ENCODE measurements at regions not wholly inside any gene's neighbourhood (a gene's known extent, or its start where the extent isn't known, plus 50 kb on each side); places are given as distances from the start of the nearest gene placed in this dataset.
A peak's percentile ranks its signal among the peaks of the same experiment; 100 is the strongest.

GRCh38 chr21:15549671-15550070 lies 180.1 kb upstream of the USP25 start:
- no peaks in the 10 kb centered on the region for H4K20me1 ChIP-seq (ENCODE audit: insufficient read depth, low read length)
- in situ Hi-C loops (cut with MboI; ENCODE audit: low sequenced_read_pairs) = no loop called here
- intact Hi-C loops (cut with micrococcal nuclease) = no loop called here
- no peak overlapping the region for H3K4me2 ChIP-seq (ENCODE audit: low read depth, low read length)
- no peak for TF ChIP-seq MXI1 (IDR thresholded peaks at IDR 0.05; ENCODE audit: borderline replicate concordance, low read depth, low read length)
- TF ChIP-seq, protein P1, sequence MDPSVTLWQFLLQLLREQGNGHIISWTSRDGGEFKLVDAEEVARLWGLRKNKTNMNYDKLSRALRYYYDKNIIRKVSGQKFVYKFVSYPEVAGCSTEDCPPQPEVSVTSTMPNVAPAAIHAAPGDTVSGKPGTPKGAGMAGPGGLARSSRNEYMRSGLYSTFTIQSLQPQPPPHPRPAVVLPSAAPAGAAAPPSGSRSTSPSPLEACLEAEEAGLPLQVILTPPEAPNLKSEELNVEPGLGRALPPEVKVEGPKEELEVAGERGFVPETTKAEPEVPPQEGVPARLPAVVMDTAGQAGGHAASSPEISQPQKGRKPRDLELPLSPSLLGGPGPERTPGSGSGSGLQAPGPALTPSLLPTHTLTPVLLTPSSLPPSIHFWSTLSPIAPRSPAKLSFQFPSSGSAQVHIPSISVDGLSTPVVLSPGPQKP (IDR thresholded peaks at IDR 0.05; ENCODE audit: borderline replicate concordance, low read depth, low read length) = no peak
- no peak for TF ChIP-seq RFX5 (IDR thresholded peaks at IDR 0.05; ENCODE audit: low read depth, low read length)
- no peak for TF ChIP-seq RAD21 (IDR thresholded peaks at IDR 0.05; ENCODE audit: low read length)
- TF ChIP-seq NFE2L2 (IDR thresholded peaks at IDR 0.05; ENCODE audit: low read depth, low read length) = no peak
- TF ChIP-seq, protein P2, sequence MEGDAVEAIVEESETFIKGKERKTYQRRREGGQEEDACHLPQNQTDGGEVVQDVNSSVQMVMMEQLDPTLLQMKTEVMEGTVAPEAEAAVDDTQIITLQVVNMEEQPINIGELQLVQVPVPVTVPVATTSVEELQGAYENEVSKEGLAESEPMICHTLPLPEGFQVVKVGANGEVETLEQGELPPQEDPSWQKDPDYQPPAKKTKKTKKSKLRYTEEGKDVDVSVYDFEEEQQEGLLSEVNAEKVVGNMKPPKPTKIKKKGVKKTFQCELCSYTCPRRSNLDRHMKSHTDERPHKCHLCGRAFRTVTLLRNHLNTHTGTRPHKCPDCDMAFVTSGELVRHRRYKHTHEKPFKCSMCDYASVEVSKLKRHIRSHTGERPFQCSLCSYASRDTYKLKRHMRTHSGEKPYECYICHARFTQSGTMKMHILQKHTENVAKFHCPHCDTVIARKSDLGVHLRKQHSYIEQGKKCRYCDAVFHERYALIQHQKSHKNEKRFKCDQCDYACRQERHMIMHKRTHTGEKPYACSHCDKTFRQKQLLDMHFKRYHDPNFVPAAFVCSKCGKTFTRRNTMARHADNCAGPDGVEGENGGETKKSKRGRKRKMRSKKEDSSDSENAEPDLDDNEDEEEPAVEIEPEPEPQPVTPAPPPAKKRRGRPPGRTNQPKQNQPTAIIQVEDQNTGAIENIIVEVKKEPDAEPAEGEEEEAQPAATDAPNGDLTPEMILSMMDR (conservative IDR thresholded peaks at IDR 0.05; ENCODE audit: low read depth, low read length) = no peak
- no peak for TF ChIP-seq SMC3 (IDR thresholded peaks at IDR 0.05; ENCODE audit: low read depth, low read length)
- TF ChIP-seq MAFK (IDR thresholded peaks at IDR 0.05; ENCODE audit: low read depth, low read length) = no peak
- TF ChIP-seq RCOR1 (IDR thresholded peaks at IDR 0.05; ENCODE audit: insufficient replicate concordance, low read length) = no peak
- no peak for TF ChIP-seq USF2 (IDR thresholded peaks at IDR 0.05; ENCODE audit: low read depth, low read length)
- no peak overlapping the region for H3K56ac ChIP-seq (ENCODE audit: extremely low read depth, insufficient read depth, low read length)
- H3K79me1 ChIP-seq (ENCODE audit: low read depth in 1 of 2, low read length in 2 of 2) = no peaks in the 10 kb centered on the region
- H3K23ac ChIP-seq (ENCODE audit: low read depth, low read length) = no peak overlapping the region
- dilution Hi-C loops (cut with HindIII; ENCODE audit: low sequenced_read_pairs, unreplicated experiment) = no loop called here
- no peak overlapping the region for H2BK20ac ChIP-seq (ENCODE audit: low read depth, low read length)
- no peak overlapping the region for H3K9ac ChIP-seq (ENCODE audit: low read depth, low read length)
- H4K8ac ChIP-seq (ENCODE audit: low read depth in 2 of 2, low read length in 2 of 2) = no peak overlapping the region
- H3K18ac ChIP-seq (ENCODE audit: low read depth, low read length) = no peak overlapping the region
- BruUV-seq (replicated peaks) = no TSS peak
- no peaks in the 10 kb centered on the region for H3K36me3 ChIP-seq (ENCODE audit: control insufficient read depth, insufficient read depth, low read length)
- no peak overlapping the region for H2AK5ac ChIP-seq (ENCODE audit: low read depth, low read length)
- H3K9me3 ChIP-seq (ENCODE audit: control insufficient read depth, insufficient read depth, low read length) = no peaks in the 10 kb centered on the region
- no peak overlapping the region for H2BK5ac ChIP-seq (ENCODE audit: low read depth, low read length, poor library complexity, severe bottlenecking)
- H2BK15ac ChIP-seq (ENCODE audit: low read depth, low read length) = no peak overlapping the region
- ChIA-PET POLR2A (ENCODE audit: unreplicated experiment) (no interaction called here), CTCF (no interaction called here)
- H2AFZ ChIP-seq (replicated peaks; ENCODE audit: low read length, poor library complexity) = no peak overlapping the region
- H4K91ac ChIP-seq (ENCODE audit: insufficient read depth, low read depth, low read length) = no peak overlapping the region
- H2BK120ac ChIP-seq (ENCODE audit: low read depth, low read length) = no peak overlapping the region
- H2AK9ac ChIP-seq (replicated peaks; ENCODE audit: low read depth, low read length, poor library complexity) = no peak overlapping the region
- no peak overlapping the region for H3K4me3 ChIP-seq (ENCODE audit: insufficient read depth, low read depth, low read length)
- no peak overlapping the region for H4K5ac ChIP-seq (ENCODE audit: low read depth, low read length)
- H3K14ac ChIP-seq (replicated peaks; ENCODE audit: low read depth, low read length) = no peak overlapping the region
- no peaks in the 10 kb centered on the region for H3K9me1 ChIP-seq (ENCODE audit: insufficient read depth, low read length)
- H3K4me1 ChIP-seq (ENCODE audit: control insufficient read depth, insufficient read depth, low read length) = no peaks in the 10 kb centered on the region
- ATAC-seq (ENCODE audit: low read depth) (peak; percentile 40), DNase-seq (peak; percentile 5)
- no peak overlapping the region for H3K4ac ChIP-seq (ENCODE audit: low read depth, low read length)
- WGBS, 2 experiments (ENCODE audit: extremely low coverage in 2 of 2, insufficient read length in 1 of 2) = 20% methylated on average over 2 of the region's 3 CpGs; no CpG with 5 or more reads in 1 of the 2 experiments
- no peak overlapping the region for H3K27ac ChIP-seq (ENCODE audit: insufficient read depth, low read length)
- no peaks in the 10 kb centered on the region for H3K27me3 ChIP-seq (ENCODE audit: control insufficient read depth, insufficient read depth, low read length)

Measured in IMR-90 (cell line).